CD4-positive, alpha-beta T cell treated with Interleukin-2 at 100 ng/mL for 4 hours (primary cell): ENCODE measurements at regions not wholly inside any gene's neighbourhood (a gene's known extent, or its start where the extent isn't known, plus 50 kb on each side); places are given as distances from the start of the nearest gene placed in this dataset.

Experiments
- DNase-seq: peaks from one replicate; pipeline ENCODE4 v3.0.0-alpha.2; 2020; ENCODE audit warnings: low spot score

DNA sequence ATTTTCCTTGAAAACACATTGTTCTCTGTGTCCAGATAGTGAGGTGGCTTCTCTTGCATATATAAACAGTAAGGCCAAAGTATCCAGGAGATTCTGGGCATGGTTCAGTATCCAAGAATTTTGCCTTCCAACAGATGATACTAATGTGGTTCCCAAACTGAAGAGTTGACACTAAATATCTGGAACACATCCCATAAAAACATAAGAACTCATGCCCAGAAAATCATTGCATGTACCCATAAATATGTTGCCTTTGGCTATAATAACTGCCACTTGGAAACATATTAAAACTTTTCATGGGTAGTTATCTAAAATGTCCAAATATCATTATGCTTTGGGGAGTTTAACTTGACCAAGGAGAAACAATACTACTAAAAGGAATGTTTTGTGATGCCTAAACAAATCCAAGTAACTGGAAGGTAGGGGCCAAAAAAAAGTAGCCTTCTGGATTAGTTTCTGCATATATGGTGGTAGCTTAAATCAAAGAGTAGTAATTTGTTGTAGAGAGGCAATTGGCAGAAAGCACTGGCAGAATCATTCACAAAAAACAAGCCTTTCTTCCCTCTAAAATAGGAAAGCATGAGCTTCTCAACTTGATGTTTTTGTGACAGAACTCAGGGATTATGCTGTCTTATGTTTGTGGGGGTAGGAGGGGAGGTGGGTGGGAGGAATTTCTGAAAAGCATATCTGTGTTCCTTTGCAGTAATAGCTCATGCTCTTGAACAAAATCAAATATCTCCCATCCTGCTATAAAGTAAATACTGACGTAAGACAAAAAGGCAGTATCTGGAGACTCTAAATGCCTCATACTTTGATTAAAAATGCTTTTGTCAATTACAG is 753.9 kb downstream of the TUSC7 start:
- no peak for DNase-seq

DNA sequence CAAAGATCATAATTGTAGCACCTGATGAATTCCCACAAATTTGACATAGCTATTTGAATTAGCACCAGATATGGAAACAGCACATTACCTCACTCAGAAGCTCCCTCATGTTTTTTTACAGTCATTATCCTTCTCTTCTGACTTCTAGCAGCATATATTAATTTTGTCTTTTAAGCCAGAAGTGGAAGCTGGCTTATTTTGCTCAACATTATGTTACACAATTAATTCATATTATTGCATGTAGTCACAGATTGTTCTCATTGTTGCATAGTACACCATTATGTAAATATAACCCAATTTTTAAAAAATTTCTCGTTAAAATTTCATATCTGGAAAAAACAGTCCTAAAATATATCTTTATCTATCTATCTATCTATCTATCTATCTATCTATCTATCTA is 762.3 kb downstream of the TUSC7 start:
- no peak for DNase-seq

DNA sequence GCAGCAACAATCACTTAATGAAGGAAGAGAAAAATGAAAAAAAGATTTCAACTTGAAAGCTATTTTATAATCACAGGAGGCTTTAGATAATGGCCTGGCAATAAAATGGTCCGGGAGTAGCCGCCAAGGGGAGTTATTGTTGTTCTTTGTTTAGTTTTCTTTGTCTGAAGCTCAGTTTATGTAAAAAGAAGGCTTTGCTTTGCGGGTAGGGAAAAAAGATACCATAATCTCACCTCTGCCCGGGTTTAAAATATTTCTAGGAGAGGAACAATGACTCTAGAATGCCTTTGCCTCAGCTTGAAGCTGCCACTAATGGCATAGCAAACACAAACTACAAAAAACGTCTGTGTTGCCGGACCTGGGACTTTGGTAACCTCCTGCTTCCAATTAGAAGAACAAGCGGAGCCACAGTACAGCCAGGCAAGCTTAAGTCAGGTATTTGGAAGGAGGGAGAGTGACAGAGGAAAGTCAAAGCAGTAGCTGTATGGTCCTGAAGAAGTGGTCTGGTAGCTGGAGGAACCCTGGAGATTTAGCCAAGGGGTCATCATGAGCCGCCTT is 764.5 kb downstream of the TUSC7 start:
- no peak for DNase-seq

DNA sequence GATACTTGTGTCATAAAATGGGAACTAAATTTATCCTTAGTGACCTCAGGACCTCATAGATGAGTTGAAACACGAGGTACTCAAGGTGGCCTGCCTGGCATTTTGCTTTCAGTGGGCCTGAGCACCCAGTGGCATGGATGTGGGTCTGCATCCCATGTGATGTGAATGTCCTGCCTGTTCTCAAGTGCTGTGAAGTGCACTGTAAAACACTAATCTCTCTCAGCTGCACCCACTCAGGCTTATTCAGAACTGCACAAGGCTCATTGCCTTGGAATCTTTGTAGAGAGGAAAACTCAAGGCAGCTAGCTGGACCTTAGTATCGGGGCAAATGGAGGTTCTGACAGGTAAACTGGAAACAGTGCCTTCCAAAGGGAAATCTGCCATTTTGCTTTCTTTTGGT is 767.0 kb downstream of the TUSC7 start:
- DNase-seq, result no peak

- DNase-seq, result no peak
These were observed 767.7 kb downstream of the TUSC7 start for GRCh38 chr3:117477214-117477755.

- DNase-seq, result no peak
These were observed 769.5 kb downstream of the TUSC7 start for GRCh38 chr3:117479095-117479494.

DNA sequence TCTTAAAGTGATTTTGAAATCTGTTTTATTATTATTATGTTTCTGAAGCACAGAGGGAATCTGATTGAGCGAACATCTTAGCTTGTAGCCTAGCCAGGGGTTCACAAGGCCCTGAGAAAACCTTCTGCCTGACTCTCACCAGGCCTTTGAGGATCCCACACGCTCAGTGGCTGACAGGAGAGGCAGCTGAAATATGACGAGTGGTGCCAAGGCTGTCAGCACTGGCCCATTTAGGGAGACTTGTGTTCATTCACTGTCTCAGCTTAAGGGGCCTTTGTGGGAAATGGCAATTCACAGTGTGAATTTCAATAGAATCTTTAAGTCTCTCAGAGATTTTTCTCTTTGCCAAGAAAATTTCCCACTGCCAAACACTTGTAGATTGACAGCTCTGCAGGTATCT is 770.9 kb downstream of the TUSC7 start:
- DNase-seq, result no peak

DNA sequence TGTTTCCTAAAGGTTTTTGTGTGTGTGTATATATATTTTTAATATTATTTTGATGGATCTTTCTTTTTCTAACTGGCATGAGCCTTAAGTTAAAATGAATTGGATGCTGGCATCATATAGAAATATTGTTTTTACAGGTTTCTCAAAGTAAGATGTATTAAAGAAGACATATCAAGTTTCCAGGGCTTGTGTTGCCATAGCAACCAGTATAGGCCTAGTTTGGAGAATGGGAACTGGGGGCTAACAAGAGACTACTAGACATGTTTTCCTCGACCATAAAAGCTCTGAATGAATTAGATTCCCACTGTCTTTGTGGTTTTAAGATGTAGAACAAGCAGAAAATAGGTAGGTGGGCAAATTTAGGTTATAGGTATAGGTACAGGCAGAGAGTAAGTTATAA is 771.4 kb downstream of the TUSC7 start:
- no peak for DNase-seq

GRCh38 chr3:117483839-117484238 is 774.3 kb downstream of the TUSC7 start:
- no peak for DNase-seq

- no peak for DNase-seq
These were observed 776.3 kb downstream of the TUSC7 start for GRCh38 chr3:117485841-117486240.

DNA sequence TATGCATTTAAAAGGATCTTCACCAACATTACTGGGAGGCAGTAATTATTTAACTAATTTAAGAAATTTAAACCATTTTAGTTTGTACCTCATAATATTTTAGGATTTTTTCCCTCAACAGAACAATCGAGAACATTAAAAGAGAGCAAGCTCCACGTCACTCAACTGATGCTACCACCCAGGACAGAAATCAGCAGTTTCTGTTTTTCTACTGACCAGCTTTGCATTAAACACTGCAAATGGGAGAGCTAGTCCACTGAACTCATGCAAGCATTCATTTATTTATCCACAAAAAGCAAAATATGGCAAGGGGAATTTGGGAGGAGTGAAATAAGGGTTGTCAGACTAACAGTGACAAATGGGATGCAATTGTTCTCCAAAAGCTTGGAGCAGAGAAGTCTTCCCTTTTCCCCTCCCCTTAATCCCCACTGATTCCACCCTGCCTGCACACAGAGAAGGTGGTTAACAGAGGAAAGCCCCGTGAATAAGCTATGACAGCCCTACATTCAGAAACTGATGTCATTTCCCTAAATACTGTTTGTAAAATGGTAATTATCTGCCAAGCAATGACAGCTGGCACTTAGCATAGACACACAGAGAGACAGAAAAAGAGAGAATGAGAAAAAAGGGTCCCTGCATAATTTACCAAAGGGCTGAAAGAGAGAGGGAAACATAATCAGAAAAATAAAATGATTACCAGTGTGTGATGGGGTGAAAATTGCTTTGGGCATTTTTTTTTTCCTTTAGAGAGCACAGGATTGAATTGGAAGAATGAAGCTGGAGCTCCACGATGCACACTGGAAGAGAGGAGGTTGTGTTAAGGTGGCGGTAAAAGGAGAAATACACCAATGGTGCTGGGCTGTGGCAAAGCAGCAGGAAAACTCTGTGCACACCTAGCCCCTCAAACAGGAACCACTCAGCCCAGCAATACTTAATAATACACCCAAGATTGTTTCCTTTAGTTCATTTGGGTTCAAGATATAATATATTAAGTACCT is 777.4 kb downstream of the TUSC7 start:
- DNase-seq, result no peak

DNA sequence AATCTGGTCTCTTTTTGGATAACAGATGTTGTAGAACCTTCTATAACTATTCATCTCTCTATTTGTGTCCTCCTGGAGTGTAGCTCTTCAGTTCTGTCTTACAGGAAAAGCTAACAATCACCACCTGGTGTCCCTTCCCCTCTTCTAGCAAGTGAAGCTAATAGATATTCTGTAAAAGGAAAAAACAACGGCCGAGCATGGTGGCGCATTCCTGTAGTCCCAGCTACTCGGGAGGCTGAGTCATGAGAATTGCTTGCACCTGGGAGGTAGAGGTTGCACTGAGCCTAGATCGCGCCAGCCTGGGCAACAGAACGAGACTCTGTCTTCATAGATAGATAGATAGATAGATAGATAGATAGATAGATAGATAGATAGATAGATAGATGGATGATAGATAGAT is 779.4 kb downstream of the TUSC7 start:
- no peak for DNase-seq

DNA sequence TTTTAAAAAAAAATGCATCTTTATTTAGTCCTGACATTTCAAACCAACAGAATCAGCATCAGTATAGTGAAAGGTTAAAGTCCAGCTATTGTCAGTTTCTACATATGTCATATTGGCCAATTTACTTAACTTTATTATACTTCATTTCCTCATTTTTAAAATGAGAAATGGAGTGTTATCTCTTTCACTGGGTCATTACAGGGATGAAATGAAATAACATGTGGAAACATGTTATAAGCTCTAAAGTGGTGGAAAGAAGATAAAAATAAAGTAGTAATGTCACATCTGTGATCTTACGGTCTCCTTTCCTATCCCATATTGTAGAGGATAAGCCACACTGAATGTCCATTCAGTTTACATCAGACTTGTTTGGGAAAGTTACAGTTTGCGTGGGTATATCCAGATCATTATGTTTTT is 780.1 kb downstream of the TUSC7 start:
- no peak for DNase-seq

- DNase-seq, result no peak
These were observed 781.1 kb downstream of the TUSC7 start for GRCh38 chr3:117490716-117491115.

- no peak for DNase-seq
These were observed 786.0 kb downstream of the TUSC7 start for GRCh38 chr3:117495620-117496019.

GRCh38 chr3:117499189-117499870 is 789.8 kb downstream of the TUSC7 start:
- no peak for DNase-seq

- no peak for DNase-seq
These were observed 798.4 kb downstream of the TUSC7 start for GRCh38 chr3:117507958-117508357.

DNA sequence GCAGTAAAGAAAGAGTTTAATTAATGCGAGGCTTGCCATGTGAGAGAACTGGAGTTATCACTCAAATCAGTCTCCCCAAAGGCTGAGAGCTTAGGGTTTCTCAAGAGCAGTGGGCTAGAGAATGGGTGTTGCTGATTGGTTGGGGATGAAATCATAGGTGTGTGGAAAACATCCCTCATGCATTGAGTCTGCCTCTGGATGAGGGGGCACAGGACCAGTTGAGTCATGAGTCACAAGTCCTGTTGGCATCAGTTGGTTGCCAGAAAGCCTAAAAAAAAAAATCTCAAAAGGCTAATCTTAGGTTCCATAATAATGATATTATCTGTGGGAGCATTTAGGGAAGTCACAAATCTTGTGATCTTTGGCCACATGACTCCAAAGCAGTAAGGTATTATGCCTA is 800.3 kb downstream of the TUSC7 start:
- DNase-seq, result no peak

DNA sequence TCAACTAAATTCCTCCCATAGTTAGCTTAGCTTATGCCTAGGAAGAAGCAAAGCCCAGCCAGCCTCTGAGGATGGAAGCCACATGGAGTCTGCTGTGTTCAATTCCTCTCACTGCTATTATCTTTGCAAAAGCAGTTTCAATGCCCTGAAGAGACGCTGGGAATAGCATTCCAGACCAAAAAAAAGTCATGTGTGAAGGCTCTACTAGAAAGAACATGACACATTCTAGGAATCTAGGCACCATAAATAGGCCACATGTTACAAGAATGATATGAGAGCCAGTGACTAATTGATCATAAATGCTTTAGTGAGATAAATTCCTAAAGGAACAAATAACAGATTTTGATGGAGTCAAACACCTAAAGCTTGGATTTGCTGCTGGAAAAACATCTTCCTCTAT is 800.8 kb downstream of the TUSC7 start:
- DNase-seq, result no peak

GRCh38 chr3:117512975-117513374 is 803.4 kb downstream of the TUSC7 start:
- no peak for DNase-seq

- no peak for DNase-seq
These were observed 805.7 kb downstream of the TUSC7 start for GRCh38 chr3:117515309-117515708.

GRCh38 chr3:117518364-117518763 is 808.8 kb downstream of the TUSC7 start:
- DNase-seq, result no peak
